B cell (primary cell): ENCODE measurements at regions not wholly inside any gene's neighbourhood (a gene's known extent, or its start where the extent isn't known, plus 50 kb on each side); places are given as distances from the start of the nearest gene placed in this dataset.

Source experiments
- ATAC-seq: fragments of 200-7000 bp; cut with Tn5 transposase; one replicate; pipeline ENCODE4 v1.10.0; 2021; ENCODE audit warnings: low read depth, mild to moderate bottlenecking, moderate number of reproducible peaks, moderate library complexity
- CTCF ChIA-PET: fragments of 350-600 bp; sonication (Branson Sonifier 250); formaldehyde crosslinking; loops from one replicate; lab custom pipeline; 2021; ENCODE audit warnings: antibody characterized with exemption, inconsistent platforms; lab: Charles Lee
- POLR2A ChIA-PET: fragments of 350-600 bp; sonication (Branson Sonifier 250); formaldehyde crosslinking; loops from one replicate; lab custom pipeline; 2021; ENCODE audit warnings: antibody characterized with exemption; lab: Charles Lee
- DNase-seq: peaks from one replicate; pipeline ENCODE4 v3.0.0; 2013
- H2AFZ ChIP-seq: 2 replicates; pipeline ENCODE4 v1.6.1; 2012; ENCODE audit warnings: mild to moderate bottlenecking, low read depth, low read length; ENCODE audit not compliant: insufficient read depth, poor library complexity, severe bottlenecking
- H3K27ac ChIP-seq, 2 donors: 1 replicate in 1 of 2; 2 replicates in 1 of 2; pipeline ENCODE4 v1.5.1; 2012 to 2013; ENCODE audit warnings: low read length in 2 of 2, mild to moderate bottlenecking in 2 of 2, moderate library complexity in 1 of 2
- H3K27me3 ChIP-seq, 4 experiments: fragments of 200-600 bp in 1 of 4; sonication (generic) in 1 of 4; replicated peaks in 1 of 4; 1 replicate in 2 of 4; 2 replicates in 2 of 4; pipeline versions ENCODE4 v1.6.1 to v1.7.0; 2013 to 2016; ENCODE audit warnings: low read length in 3 of 4, mild to moderate bottlenecking in 2 of 4, mixed read lengths in 1 of 4, moderate library complexity in 1 of 4; ENCODE audit not compliant: insufficient read depth in 4 of 4, control insufficient read depth in 3 of 4; ENCODE audit errors: control extremely low read depth in 1 of 4
- H3K36me3 ChIP-seq, 2 experiments: replicated peaks in 1 of 2; 1 replicate in 1 of 2; 2 replicates in 1 of 2; pipeline versions ENCODE4 v1.6.1 to v1.7.1; 2013; ENCODE audit warnings: low read length in 1 of 2; ENCODE audit not compliant: insufficient read depth in 2 of 2, control insufficient read depth in 1 of 2; ENCODE audit errors: control extremely low read depth in 1 of 2, extremely low read depth in 1 of 2
- H3K4me1 ChIP-seq, 2 donors: fragments of 200-600 bp in 1 of 2; sonication (generic) in 1 of 2; 1 replicate in 1 of 2; 2 replicates in 1 of 2; pipeline versions ENCODE4 v1.5.1 to v1.6.1; 2013 to 2017; ENCODE audit warnings: low read length in 2 of 2; ENCODE audit not compliant: control insufficient read depth in 2 of 2, insufficient read depth in 2 of 2
- H3K4me2 ChIP-seq: replicated peaks from 2 replicates; pipeline ENCODE3; 2012; ENCODE audit warnings: mild to moderate bottlenecking, low read depth, low read length; ENCODE audit not compliant: poor library complexity, severe bottlenecking
- H3K4me3 ChIP-seq, 5 experiments: fragments of 200-600 bp in 1 of 5; sonication (generic) in 1 of 5; 1 replicate in 3 of 5; 2 replicates in 2 of 5; pipeline versions ENCODE4 v1.5.1 to v1.7.0; 2011 to 2016; ENCODE audit warnings: low read length in 4 of 5, mild to moderate bottlenecking in 4 of 5, low read depth in 2 of 5, control low read depth in 1 of 5, moderate library complexity in 1 of 5; ENCODE audit not compliant: insufficient read depth in 1 of 5; ENCODE audit errors: control extremely low read depth in 1 of 5, extremely low read depth in 1 of 5
- H3K79me2 ChIP-seq: fragments of 200-600 bp; sonication (generic); one replicate; pipeline ENCODE4 v1.6.0; 2016; ENCODE audit warnings: low read length; ENCODE audit not compliant: control insufficient read depth, insufficient read depth
- H3K9ac ChIP-seq: fragments of 200-600 bp; sonication (generic); 2 replicates; pipeline ENCODE4 v1.6.1; 2017; ENCODE audit warnings: mild to moderate bottlenecking, low read length, moderate library complexity
- H3K9me3 ChIP-seq, 3 donors: one replicate each; pipeline versions ENCODE4 v1.6.1 to v1.7.1; 2013; ENCODE audit warnings: low read length in 2 of 3; ENCODE audit not compliant: control insufficient read depth in 2 of 3, insufficient read depth in 1 of 3; ENCODE audit errors: control extremely low read depth in 1 of 3
- H4K20me1 ChIP-seq: 2 replicates; pipeline ENCODE4 v1.6.0; 2012; ENCODE audit warnings: mild to moderate bottlenecking, low read length; ENCODE audit not compliant: insufficient read depth, control insufficient read depth, poor library complexity, severe bottlenecking
- H3K27ac Mint-ChIP-seq: one replicate; pipeline ENCODE4 v1.8.0; 2021; ENCODE audit warnings: mixed read lengths
- H3K27me3 Mint-ChIP-seq: one replicate; pipeline ENCODE4 v1.8.0; 2021; ENCODE audit warnings: mixed read lengths
- H3K4me1 Mint-ChIP-seq: one replicate; pipeline ENCODE4 v1.8.0; 2021; ENCODE audit warnings: mixed read lengths
- H3K4me3 Mint-ChIP-seq: one replicate; pipeline ENCODE4 v1.8.0; 2021; ENCODE audit warnings: mixed read lengths
- H3K9me3 Mint-ChIP-seq: one replicate; pipeline ENCODE4 v1.8.0; 2022; ENCODE audit warnings: mixed read lengths; ENCODE audit not compliant: insufficient read depth
- CTCF ChIP-seq: fragments of 200-600 bp; IDR thresholded peaks from one replicate; pipeline ENCODE4 v1.8.0; 2022; ENCODE audit warnings: antibody characterized with exemption, mild to moderate bottlenecking
- EZH2 ChIP-seq: IDR thresholded peaks from 2 replicates; pipeline ENCODE4 v1.6.1; 2012; ENCODE audit warnings: borderline replicate concordance, low read depth, mild to moderate bottlenecking, moderate library complexity, low read length; ENCODE audit not compliant: insufficient read depth, poor library complexity, severe bottlenecking
- WGBS: methylation state at CpG from one replicate; pipeline ENCODE4 v1.1.5; 2013; ENCODE audit warnings: missing lambda C conversion rate; ENCODE audit not compliant: insufficient coverage; 5-methylcytosine and 5-hydroxymethylcytosine counted together
- intact Hi-C: fragments of 100-400 bp; cut with micrococcal nuclease; formaldehyde crosslinking; loops from one replicate; pipeline ENCODE4 v1.10.0; 2022

- no peak overlapping the region for H3K4me3 Mint-ChIP-seq
Observed at GRCh38 chr14:61641914-61642613, 53.2 kb upstream of the HIF1A start.

GRCh38 chr14:61642614-61642982 lies 52.7 kb upstream of the HIF1A start:
- H4K20me1 ChIP-seq, result no peaks in the 10 kb centered on the region
- no peak overlapping the region for H3K9ac ChIP-seq
- H3K4me3 Mint-ChIP-seq, result no peak overlapping the region
- ATAC-seq, result no peak
- H3K4me2 ChIP-seq, result no peak overlapping the region
- no peaks in the 10 kb centered on the region for H3K27me3 ChIP-seq
- no peak for TF ChIP-seq CTCF
- no peak for TF ChIP-seq EZH2
- intact Hi-C loops, result loop anchor here (5.0 kb wide), 1 partner anchor 35 kb away; no protein-coding TSS in a partner anchor
- H3K36me3 ChIP-seq, result no peaks in the 10 kb centered on the region
- POLR2A ChIA-PET, result no interaction called here
- no peaks in the 10 kb centered on the region for H3K9me3 Mint-ChIP-seq
- CTCF ChIA-PET, result no interaction called here
- H3K4me1 ChIP-seq, result peaks cover 30 to 31% of the 10 kb centered on the region in 2 donors
- H2AFZ ChIP-seq, result no peak overlapping the region
- peaks cover 35% of the 10 kb centered on the region for H3K4me1 Mint-ChIP-seq
- no peaks in the 10 kb centered on the region for H3K79me2 ChIP-seq
- peak overlapping the region; percentile 46 for H3K27ac Mint-ChIP-seq
- WGBS, result 98% methylated on average over 4 of the region's 4 CpGs
- H3K27ac ChIP-seq, result no peak overlapping the region
- no peaks in the 10 kb centered on the region for H3K27me3 Mint-ChIP-seq
- no peak for DNase-seq
- H3K4me3 ChIP-seq, result no peak overlapping the region
- H3K9me3 ChIP-seq, result no peaks in the 10 kb centered on the region

More at GRCh38 chr14:61641914-61642613, 53.2 kb upstream of the HIF1A start:
- no peaks in the 10 kb centered on the region for H3K9me3 ChIP-seq
- CTCF ChIA-PET, result no interaction called here
- intact Hi-C loops, result loop anchor here (5.0 kb wide), 1 partner anchor 35 kb away; no protein-coding TSS in a partner anchor
- ATAC-seq (no peak), DNase-seq (no peak)
- no peak overlapping the region for H3K4me3 ChIP-seq
- H4K20me1 ChIP-seq, result no peaks in the 10 kb centered on the region
- 60% methylated on average over 3 of the region's 6 CpGs for WGBS
- Mint-ChIP-seq H3K27me3 (no peaks in the 10 kb centered on the region), H3K4me1 (peaks cover 38% of the 10 kb centered on the region), H3K9me3 (no peaks in the 10 kb centered on the region), H3K27ac (no peak overlapping the region)
- peaks cover 33 to 34% of the 10 kb centered on the region in 2 donors for H3K4me1 ChIP-seq
- no peak overlapping the region for H3K27ac ChIP-seq
- POLR2A ChIA-PET, result no interaction called here
- H3K27me3 ChIP-seq, result no peaks in the 10 kb centered on the region
- no peak for TF ChIP-seq EZH2
- no peak overlapping the region for H2AFZ ChIP-seq
- no peak overlapping the region for H3K4me2 ChIP-seq
- no peaks in the 10 kb centered on the region for H3K79me2 ChIP-seq
- H3K36me3 ChIP-seq, result no peaks in the 10 kb centered on the region
- H3K9ac ChIP-seq, result no peak overlapping the region
